Osteoblast (primary cell): ENCODE measurements at regions not wholly inside any gene's neighbourhood (a gene's known extent, or its start where the extent isn't known, plus 50 kb on each side); places are given as distances from the start of the nearest gene placed in this dataset.
A peak's percentile ranks its signal among the peaks of the same experiment; 100 is the strongest.

Experiments
- DNase-seq: peaks from one replicate; pipeline ENCODE4 v3.0.0; 2011; ENCODE audit warnings: low spot score, mixed read lengths; ENCODE audit not compliant: insufficient read length; ENCODE audit errors: missing footprints
- H2AFZ ChIP-seq: 2 replicates; pipeline ENCODE4 v1.6.0; 2011; ENCODE audit warnings: mild to moderate bottlenecking, low read length
- H3K27ac ChIP-seq: 2 replicates; pipeline ENCODE4 v1.5.1; 2011; ENCODE audit warnings: mild to moderate bottlenecking, low read depth, low read length, moderate library complexity
- H3K27me3 ChIP-seq: 2 replicates; pipeline ENCODE4 v1.6.0; 2012; ENCODE audit warnings: mild to moderate bottlenecking, control low read depth, inconsistent platforms, low read length, moderate library complexity; ENCODE audit not compliant: insufficient read depth
- H3K36me3 ChIP-seq: 2 replicates; pipeline ENCODE4 v1.5.1; 2011; ENCODE audit warnings: mild to moderate bottlenecking, low read length, control low read depth, moderate library complexity; ENCODE audit not compliant: insufficient read depth
- H3K4me1 ChIP-seq: 2 replicates; pipeline ENCODE4 v1.5.1; 2011; ENCODE audit warnings: mild to moderate bottlenecking, low read length, control low read depth, moderate library complexity; ENCODE audit not compliant: insufficient read depth
- H3K4me2 ChIP-seq: 2 replicates; pipeline ENCODE4 v1.6.0; 2011; ENCODE audit warnings: mild to moderate bottlenecking, low read length; ENCODE audit not compliant: insufficient read depth
- H3K4me3 ChIP-seq: fragments of 200-600 bp; sonication (generic); 3 replicates; pipeline ENCODE4 v1.5.1; 2012; ENCODE audit warnings: mild to moderate bottlenecking, low read length, inconsistent platforms; ENCODE audit not compliant: insufficient read depth
- H3K79me2 ChIP-seq: 2 replicates; pipeline ENCODE4 v1.6.0; 2012; ENCODE audit warnings: mild to moderate bottlenecking, low read length, control low read depth, inconsistent platforms; ENCODE audit not compliant: insufficient read depth
- H3K9me3 ChIP-seq: 2 replicates; pipeline ENCODE4 v1.5.1; 2011; ENCODE audit warnings: low read depth, low read length, control low read depth
- H4K20me1 ChIP-seq: 2 replicates; pipeline ENCODE4 v1.6.0; 2012; ENCODE audit warnings: mild to moderate bottlenecking, low read length, control low read depth; ENCODE audit not compliant: insufficient read depth
- TF ChIP-seq, protein P1 (sequence below): IDR thresholded peaks from 2 replicates; pipeline ENCODE4 v1.5.1; 2011; ENCODE audit warnings: mild to moderate bottlenecking, low read depth, low read length, moderate library complexity; ENCODE audit errors: extremely low read depth

DNA sequence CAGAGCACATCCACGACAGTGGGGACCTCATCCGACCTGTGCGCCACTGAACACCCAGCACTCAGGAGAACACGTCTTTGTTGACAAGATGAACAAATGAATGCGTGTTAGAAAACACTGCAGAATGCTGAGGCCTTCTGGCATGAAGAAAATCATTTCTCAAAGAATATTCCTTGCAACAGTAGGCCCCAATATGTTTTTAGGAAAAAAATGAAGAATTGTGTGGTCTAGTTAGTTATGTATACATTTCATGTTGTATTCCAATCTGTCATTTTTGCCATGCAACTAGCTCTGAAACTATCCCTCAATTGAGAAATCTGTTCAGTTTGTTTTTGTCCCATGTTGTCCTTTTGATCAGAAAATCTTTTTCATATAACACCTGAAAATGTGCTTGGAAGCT lies 77.4 kb upstream of the MAD2L1 start:
- DNase-seq, result no peak
- no peaks in the 10 kb centered on the region for H3K79me2 ChIP-seq
- no peaks in the 10 kb centered on the region for H3K27me3 ChIP-seq
- no peak overlapping the region for H2AFZ ChIP-seq
- no peak overlapping the region for H3K4me3 ChIP-seq
- no peaks in the 10 kb centered on the region for H3K4me1 ChIP-seq
- H3K36me3 ChIP-seq, result no peaks in the 10 kb centered on the region
- H4K20me1 ChIP-seq, result no peaks in the 10 kb centered on the region
- no peak overlapping the region for H3K4me2 ChIP-seq
- H3K27ac ChIP-seq, result no peak overlapping the region
- TF ChIP-seq, protein P1, sequence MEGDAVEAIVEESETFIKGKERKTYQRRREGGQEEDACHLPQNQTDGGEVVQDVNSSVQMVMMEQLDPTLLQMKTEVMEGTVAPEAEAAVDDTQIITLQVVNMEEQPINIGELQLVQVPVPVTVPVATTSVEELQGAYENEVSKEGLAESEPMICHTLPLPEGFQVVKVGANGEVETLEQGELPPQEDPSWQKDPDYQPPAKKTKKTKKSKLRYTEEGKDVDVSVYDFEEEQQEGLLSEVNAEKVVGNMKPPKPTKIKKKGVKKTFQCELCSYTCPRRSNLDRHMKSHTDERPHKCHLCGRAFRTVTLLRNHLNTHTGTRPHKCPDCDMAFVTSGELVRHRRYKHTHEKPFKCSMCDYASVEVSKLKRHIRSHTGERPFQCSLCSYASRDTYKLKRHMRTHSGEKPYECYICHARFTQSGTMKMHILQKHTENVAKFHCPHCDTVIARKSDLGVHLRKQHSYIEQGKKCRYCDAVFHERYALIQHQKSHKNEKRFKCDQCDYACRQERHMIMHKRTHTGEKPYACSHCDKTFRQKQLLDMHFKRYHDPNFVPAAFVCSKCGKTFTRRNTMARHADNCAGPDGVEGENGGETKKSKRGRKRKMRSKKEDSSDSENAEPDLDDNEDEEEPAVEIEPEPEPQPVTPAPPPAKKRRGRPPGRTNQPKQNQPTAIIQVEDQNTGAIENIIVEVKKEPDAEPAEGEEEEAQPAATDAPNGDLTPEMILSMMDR, result no peak
- no peaks in the 10 kb centered on the region for H3K9me3 ChIP-seq

DNA sequence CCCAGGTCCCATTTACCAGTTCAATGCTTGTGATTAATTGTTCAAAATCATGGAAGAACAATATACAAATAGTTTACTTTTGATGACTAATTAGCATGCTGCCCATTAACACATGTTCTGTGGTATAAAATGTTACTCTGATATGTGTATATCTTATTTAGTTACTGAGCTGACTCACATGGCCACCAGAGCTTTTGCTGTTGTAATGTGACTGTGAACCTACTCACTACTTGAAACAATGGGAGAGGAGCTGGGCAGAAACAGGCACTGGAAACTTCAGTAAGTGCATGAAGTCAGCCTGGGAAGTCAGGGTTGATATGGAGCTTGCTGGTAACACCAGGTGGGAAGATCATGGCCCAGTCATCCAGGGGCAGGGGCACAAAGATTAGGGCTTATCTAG lies 72.7 kb upstream of the MAD2L1 start:
- DNase-seq, result peak; percentile 35
- no peaks in the 10 kb centered on the region for H3K4me1 ChIP-seq
- no peaks in the 10 kb centered on the region for H3K79me2 ChIP-seq
- no peaks in the 10 kb centered on the region for H4K20me1 ChIP-seq
- TF ChIP-seq, protein P1, result no peak
- no peak overlapping the region for H3K4me2 ChIP-seq
- H3K27me3 ChIP-seq, result no peaks in the 10 kb centered on the region
- H3K4me3 ChIP-seq, result no peak overlapping the region
- H3K9me3 ChIP-seq, result no peaks in the 10 kb centered on the region
- no peak overlapping the region for H2AFZ ChIP-seq
- no peaks in the 10 kb centered on the region for H3K36me3 ChIP-seq
- no peak overlapping the region for H3K27ac ChIP-seq

DNA sequence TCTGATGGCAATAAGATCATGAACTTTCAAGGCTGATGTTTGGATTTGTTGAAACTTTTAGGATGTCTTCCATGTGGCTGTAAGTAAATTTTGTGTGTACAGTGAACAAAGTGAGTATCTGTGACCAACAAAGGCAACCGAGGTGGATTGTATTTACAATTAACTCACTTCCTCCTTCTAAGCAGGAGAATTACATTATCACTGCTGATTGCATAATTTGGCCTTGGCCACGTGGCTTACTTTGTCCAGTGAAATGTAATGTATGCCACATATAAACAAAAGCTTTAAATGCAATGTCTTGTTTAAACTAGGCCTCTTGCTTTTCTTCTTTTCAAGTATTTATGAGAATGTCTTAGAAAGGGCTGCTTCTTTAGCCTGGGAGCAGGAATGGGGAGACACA lies 66.3 kb upstream of the MAD2L1 start:
- no peaks in the 10 kb centered on the region for H3K36me3 ChIP-seq
- H3K4me1 ChIP-seq, result no peaks in the 10 kb centered on the region
- H4K20me1 ChIP-seq, result no peaks in the 10 kb centered on the region
- H3K27me3 ChIP-seq, result no peaks in the 10 kb centered on the region
- no peak for DNase-seq
- H3K79me2 ChIP-seq, result no peaks in the 10 kb centered on the region
- H3K4me3 ChIP-seq, result no peak overlapping the region
- peak overlapping the region; percentile 62 for H2AFZ ChIP-seq
- TF ChIP-seq, protein P1, result no peak
- no peaks in the 10 kb centered on the region for H3K9me3 ChIP-seq
- no peak overlapping the region for H3K4me2 ChIP-seq
- H3K27ac ChIP-seq, result no peak overlapping the region

DNA sequence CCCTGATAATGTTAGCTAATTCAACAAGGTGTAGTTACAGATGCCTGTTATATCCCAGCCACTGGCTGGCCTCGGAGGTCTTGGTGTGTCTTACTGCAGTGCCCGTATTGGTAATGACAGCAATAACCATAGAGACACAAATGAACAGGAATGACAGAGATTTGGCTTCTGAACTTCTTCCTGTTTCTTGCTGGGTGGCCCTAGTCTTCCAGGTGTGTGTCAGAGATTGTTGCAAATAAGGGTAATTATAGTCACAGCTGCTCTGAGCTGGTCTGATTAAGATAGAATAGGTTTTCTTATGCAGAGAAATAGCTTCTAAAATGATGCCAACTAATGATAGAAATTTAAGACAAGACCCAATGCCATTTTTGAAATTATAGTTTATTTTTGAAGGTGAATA lies 64.1 kb upstream of the MAD2L1 start:
- H3K4me2 ChIP-seq, result no peak overlapping the region
- TF ChIP-seq, protein P1, result no peak
- H3K36me3 ChIP-seq, result no peaks in the 10 kb centered on the region
- no peaks in the 10 kb centered on the region for H3K79me2 ChIP-seq
- H3K27ac ChIP-seq, result no peak overlapping the region
- no peak for DNase-seq
- no peak overlapping the region for H3K4me3 ChIP-seq
- H2AFZ ChIP-seq, result no peak overlapping the region
- H3K4me1 ChIP-seq, result no peaks in the 10 kb centered on the region
- no peaks in the 10 kb centered on the region for H3K27me3 ChIP-seq
- no peaks in the 10 kb centered on the region for H4K20me1 ChIP-seq
- no peaks in the 10 kb centered on the region for H3K9me3 ChIP-seq
